HCT116 (cell line): ENCODE measurements at regions not wholly inside any gene's neighbourhood (a gene's known extent, or its start where the extent isn't known, plus 50 kb on each side); places are given as distances from the start of the nearest gene placed in this dataset.

Experiments used
- ATAC-seq: fragments of 200-7000 bp; cut with Tn5 transposase; 2 replicates; pipeline ENCODE4 v1.9.1; 2020; ENCODE audit warnings: mild to moderate bottlenecking, moderate library complexity
- BruUV-seq: library from RNA; stranded (reverse); fragments of 400-500 nt; replicated peaks from 2 replicates; lab custom pipeline; 2021; lab: Mats Ljungman, UMichigan
- CTCF ChIA-PET: fragments of 300-600 bp; sonication (Branson Sonifier 250); formaldehyde crosslinking; loops from one replicate; lab custom pipeline; 2021; ENCODE audit warnings: antibody characterized with exemption; lab: Charles Lee
- POLR2A ChIA-PET: fragments of 300-600, 350-600 bp; sonication (Branson Sonifier 250); formaldehyde crosslinking; loops from one replicate; lab custom pipeline; 2021; ENCODE audit warnings: antibody characterized with exemption; lab: Charles Lee
- RAD21 ChIA-PET, 2 experiments: fragments of 300-600 bp; sonication (Branson Sonifier 250); formaldehyde crosslinking; loops; one replicate each; lab custom pipeline; 2023; ENCODE audit warnings: low total read pairs in 2 of 2; ENCODE audit not compliant: uncharacterized antibody in 2 of 2, unreplicated experiment in 2 of 2, low non-redundant PET in 1 of 2; lab: Charles Lee
- DNase-seq: peaks from one replicate; pipeline ENCODE4 v3.0.0-alpha.2; 2010; ENCODE audit warnings: low read depth, low spot score
- H2AFZ ChIP-seq: fragments of 200-600 bp; shearing (Covaris generic), sonication (generic); 2 replicates; pipeline ENCODE4 v1.6.1; 2017; ENCODE audit warnings: low read depth, mixed run types, mixed read lengths, antibody characterized with exemption, low read length; ENCODE audit not compliant: poor library complexity, severe bottlenecking
- H3K27ac ChIP-seq: 2 replicates; pipeline ENCODE4 v1.5.1; 2012; ENCODE audit warnings: low read depth, low read length
- H3K27me3 ChIP-seq: fragments of 200-600 bp; sonication (generic); 2 replicates; pipeline ENCODE4 v1.6.1; 2016; ENCODE audit warnings: mixed run types, low read length, mixed read lengths; ENCODE audit not compliant: insufficient read depth
- H3K36me3 ChIP-seq, 2 experiments: fragments of 200-500 bp in 1 of 2; fragments of 200-600 bp in 1 of 2; sonication (Bioruptor generic) in 1 of 2; sonication (generic) in 1 of 2; 2 replicates each; pipeline versions ENCODE4 v1.5.1 to v1.6.1; 2014 to 2016; ENCODE audit warnings: low read length in 2 of 2, inconsistent platforms in 1 of 2, mixed read lengths in 1 of 2, mixed run types in 1 of 2; ENCODE audit not compliant: insufficient read depth in 2 of 2, control insufficient read depth in 1 of 2
- H3K4me1 ChIP-seq, 2 experiments: fragments of 200-600 bp in 1 of 2; sonication (generic) in 1 of 2; 2 replicates each; pipeline versions ENCODE4 v1.5.1 to v1.6.1; 2012 to 2017; ENCODE audit warnings: low read length in 2 of 2, inconsistent platforms in 1 of 2, mild to moderate bottlenecking in 1 of 2, mixed read lengths in 1 of 2, mixed run types in 1 of 2, moderate library complexity in 1 of 2; ENCODE audit not compliant: insufficient read depth in 2 of 2, control insufficient read depth in 1 of 2
- H3K4me2 ChIP-seq: fragments of 200-600 bp; sonication (generic); 2 replicates; pipeline ENCODE4 v1.6.1; 2017; ENCODE audit warnings: mixed run types, low read length, mixed read lengths
- H3K4me3 ChIP-seq, 2 experiments: fragments of 200-600 bp in 1 of 2; sonication (generic) in 1 of 2; replicated peaks in 1 of 2; 2 replicates each; pipeline ENCODE4 v1.5.1; 2011 to 2016; ENCODE audit warnings: low read length in 2 of 2, control low read depth in 1 of 2, low read depth in 1 of 2, mild to moderate bottlenecking in 1 of 2, mixed read lengths in 1 of 2, mixed run types in 1 of 2
- H3K79me2 ChIP-seq: fragments of 200-600 bp; sonication (generic); 2 replicates; pipeline ENCODE4 v1.6.1; 2017; ENCODE audit warnings: mild to moderate bottlenecking, mixed run types, low read length, moderate library complexity, mixed read lengths; ENCODE audit not compliant: insufficient read depth
- H3K9ac ChIP-seq: fragments of 200-600 bp; sonication (generic); 2 replicates; pipeline ENCODE4 v1.6.1; 2016; ENCODE audit warnings: low read length, mixed read lengths
- H3K9me2 ChIP-seq: fragments of 200-600 bp; sonication (generic), shearing (Covaris generic); 2 replicates; pipeline ENCODE4 v1.6.1; 2017; ENCODE audit warnings: mixed run types, mild to moderate bottlenecking, moderate library complexity; ENCODE audit not compliant: insufficient read depth
- H3K9me3 ChIP-seq, 2 experiments: fragments of 200-500 bp in 1 of 2; fragments of 200-600 bp in 1 of 2; sonication (Bioruptor generic) in 1 of 2; sonication (generic) in 1 of 2; 2 replicates each; pipeline ENCODE4 v1.6.1; 2014 to 2017; ENCODE audit warnings: low read length in 2 of 2, mixed read lengths in 2 of 2, inconsistent platforms in 1 of 2, low read depth in 1 of 2, mild to moderate bottlenecking in 1 of 2, mixed run types in 1 of 2, moderate library complexity in 1 of 2; ENCODE audit not compliant: control insufficient read depth in 1 of 2, insufficient read depth in 1 of 2
- H4K20me1 ChIP-seq: fragments of 200-600 bp; sonication (generic), shearing (Covaris generic); 2 replicates; pipeline ENCODE4 v1.6.1; 2017; ENCODE audit warnings: mixed run types, mild to moderate bottlenecking, moderate library complexity; ENCODE audit not compliant: insufficient read depth
- CBX3 ChIP-seq: IDR thresholded peaks from 2 replicates; pipeline ENCODE4 v1.6.1; 2012; ENCODE audit warnings: low read depth
- CEBPB ChIP-seq: IDR thresholded peaks from 2 replicates; pipeline ENCODE4 v1.6.1; 2012; ENCODE audit warnings: low read depth
- EGR1 ChIP-seq: IDR thresholded peaks from 2 replicates; pipeline ENCODE4 v1.6.1; 2012; ENCODE audit warnings: low read depth
- ELF1 ChIP-seq: IDR thresholded peaks from 2 replicates; pipeline ENCODE4 v1.6.1; 2012; ENCODE audit warnings: low read depth, borderline replicate concordance
- EZH2 ChIP-seq: fragments of 200-600 bp; sonication (generic); IDR thresholded peaks from 2 replicates; pipeline ENCODE4 v1.6.1; 2017; ENCODE audit warnings: antibody characterized with exemption, mixed run types
- FOSL1 ChIP-seq: IDR thresholded peaks from 2 replicates; pipeline ENCODE4 v1.6.1; 2012; ENCODE audit warnings: low read depth
- POLR2A ChIP-seq: IDR thresholded peaks from 2 replicates; pipeline ENCODE4 v1.7.0; 2011; ENCODE audit warnings: borderline replicate concordance; ENCODE audit not compliant: insufficient read depth, insufficient read length; ENCODE audit errors: extremely low read depth
- POLR2AphosphoS5 ChIP-seq: IDR thresholded peaks from 2 replicates; pipeline ENCODE4 v1.6.1; 2011; ENCODE audit warnings: mild to moderate bottlenecking, low read depth, low read length, moderate library complexity
- RAD21 ChIP-seq: IDR thresholded peaks from 2 replicates; pipeline ENCODE4 v1.6.1; 2012; ENCODE audit warnings: low read depth, mild to moderate bottlenecking
- SIN3A ChIP-seq: IDR thresholded peaks from 2 replicates; pipeline ENCODE4 v1.6.1; 2012; ENCODE audit warnings: low read depth
- SP1 ChIP-seq: IDR thresholded peaks from 2 replicates; pipeline ENCODE4 v1.6.1; 2012; ENCODE audit warnings: low read depth
- SRF ChIP-seq: IDR thresholded peaks from 2 replicates; pipeline ENCODE4 v1.6.1; 2012; ENCODE audit warnings: low read depth
- ZFX ChIP-seq: fragments of 450-650 bp; IDR thresholded peaks from 2 replicates; pipeline ENCODE4 v1.6.1; 2017
- ZNF274 ChIP-seq: fragments of 200-500 bp; sonication (Bioruptor generic); IDR thresholded peaks from 2 replicates; pipeline ENCODE4 v1.6.1; 2014; ENCODE audit warnings: mild to moderate bottlenecking, low read depth, low read length, inconsistent platforms
- intact Hi-C: fragments of 100-400 bp; cut with micrococcal nuclease; formaldehyde crosslinking; loops from 2 replicates; pipeline ENCODE4 v1.10.0; 2022
- TF ChIP-seq, protein P1 (sequence below): IDR thresholded peaks from 2 replicates; pipeline ENCODE4 v1.6.1; 2011; ENCODE audit warnings: mild to moderate bottlenecking, low read length, moderate library complexity; ENCODE audit not compliant: insufficient replicate concordance; ENCODE audit errors: extremely low read depth
- TF ChIP-seq, protein P2 (sequence below), 3 experiments: fragments of 200-600 bp in 1 of 3; sonication (generic) in 1 of 3; IDR thresholded peaks in 2 of 3; conservative IDR thresholded peaks in 1 of 3; 2 replicates each; pipeline ENCODE4 v1.5.1; 2012 to 2017; ENCODE audit warnings: low read depth in 2 of 3, low read length in 2 of 3, antibody characterized with exemption in 1 of 3, borderline replicate concordance in 1 of 3, control low read depth in 1 of 3, mild to moderate bottlenecking in 1 of 3, mixed read lengths in 1 of 3, mixed run types in 1 of 3, moderate library complexity in 1 of 3; ENCODE audit not compliant: insufficient read depth in 1 of 3
- TF ChIP-seq, protein P3 (sequence below): IDR thresholded peaks from 2 replicates; pipeline ENCODE4 v1.6.1; 2012
- TF ChIP-seq, protein P4 (sequence below): IDR thresholded peaks from 2 replicates; pipeline ENCODE4 v1.6.1; 2012; ENCODE audit warnings: low read depth

DNA sequence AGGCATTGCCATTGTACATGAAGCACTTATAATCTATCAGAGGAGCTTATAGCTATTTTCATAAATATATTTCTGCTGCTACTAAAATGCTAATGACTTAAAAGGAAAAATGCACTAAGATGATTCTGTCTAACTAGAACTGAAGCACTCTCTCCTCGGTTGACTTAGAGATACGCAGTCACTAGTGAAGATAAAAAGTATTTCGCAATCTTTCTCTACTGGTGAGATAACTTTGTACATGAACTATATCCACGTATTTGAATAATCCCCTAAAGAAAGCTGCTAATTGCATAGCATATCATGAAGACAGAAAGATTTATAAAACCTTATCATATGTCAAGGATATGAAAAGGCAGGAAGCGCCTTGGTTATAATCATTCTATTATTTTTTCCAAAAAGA lies 658.1 kb upstream of the PRMT6 start:
- ATAC-seq (no peak), DNase-seq (no peak)
- no peak overlapping the region for H3K27ac ChIP-seq
- peaks cover 15 to 19% of the 10 kb centered on the region in 2 experiments; a peak in 2 of 4 replicates for H3K9me3 ChIP-seq
- no peaks in the 10 kb centered on the region for H4K20me1 ChIP-seq
- no peaks in the 10 kb centered on the region for H3K27me3 ChIP-seq
- H3K79me2 ChIP-seq: no peaks in the 10 kb centered on the region
- H2AFZ ChIP-seq: no peak overlapping the region
- RAD21 ChIA-PET: no interaction called here
- H3K9me2 ChIP-seq: no peaks in the 10 kb centered on the region
- no peaks in the 10 kb centered on the region for H3K36me3 ChIP-seq
- TF ChIP-seq RAD21: no peak
- no peak for TF ChIP-seq CBX3
- TF ChIP-seq, protein P1, sequence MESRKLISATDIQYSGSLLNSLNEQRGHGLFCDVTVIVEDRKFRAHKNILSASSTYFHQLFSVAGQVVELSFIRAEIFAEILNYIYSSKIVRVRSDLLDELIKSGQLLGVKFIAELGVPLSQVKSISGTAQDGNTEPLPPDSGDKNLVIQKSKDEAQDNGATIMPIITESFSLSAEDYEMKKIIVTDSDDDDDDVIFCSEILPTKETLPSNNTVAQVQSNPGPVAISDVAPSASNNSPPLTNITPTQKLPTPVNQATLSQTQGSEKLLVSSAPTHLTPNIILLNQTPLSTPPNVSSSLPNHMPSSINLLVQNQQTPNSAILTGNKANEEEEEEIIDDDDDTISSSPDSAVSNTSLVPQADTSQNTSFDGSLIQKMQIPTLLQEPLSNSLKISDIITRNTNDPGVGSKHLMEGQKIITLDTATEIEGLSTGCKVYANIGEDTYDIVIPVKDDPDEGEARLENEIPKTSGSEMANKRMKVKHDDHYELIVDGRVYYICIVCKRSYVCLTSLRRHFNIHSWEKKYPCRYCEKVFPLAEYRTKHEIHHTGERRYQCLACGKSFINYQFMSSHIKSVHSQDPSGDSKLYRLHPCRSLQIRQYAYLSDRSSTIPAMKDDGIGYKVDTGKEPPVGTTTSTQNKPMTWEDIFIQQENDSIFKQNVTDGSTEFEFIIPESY: no peak
- no peak for TF ChIP-seq ZNF274
- no peak for TF ChIP-seq POLR2AphosphoS5
- TF ChIP-seq, protein P2, sequence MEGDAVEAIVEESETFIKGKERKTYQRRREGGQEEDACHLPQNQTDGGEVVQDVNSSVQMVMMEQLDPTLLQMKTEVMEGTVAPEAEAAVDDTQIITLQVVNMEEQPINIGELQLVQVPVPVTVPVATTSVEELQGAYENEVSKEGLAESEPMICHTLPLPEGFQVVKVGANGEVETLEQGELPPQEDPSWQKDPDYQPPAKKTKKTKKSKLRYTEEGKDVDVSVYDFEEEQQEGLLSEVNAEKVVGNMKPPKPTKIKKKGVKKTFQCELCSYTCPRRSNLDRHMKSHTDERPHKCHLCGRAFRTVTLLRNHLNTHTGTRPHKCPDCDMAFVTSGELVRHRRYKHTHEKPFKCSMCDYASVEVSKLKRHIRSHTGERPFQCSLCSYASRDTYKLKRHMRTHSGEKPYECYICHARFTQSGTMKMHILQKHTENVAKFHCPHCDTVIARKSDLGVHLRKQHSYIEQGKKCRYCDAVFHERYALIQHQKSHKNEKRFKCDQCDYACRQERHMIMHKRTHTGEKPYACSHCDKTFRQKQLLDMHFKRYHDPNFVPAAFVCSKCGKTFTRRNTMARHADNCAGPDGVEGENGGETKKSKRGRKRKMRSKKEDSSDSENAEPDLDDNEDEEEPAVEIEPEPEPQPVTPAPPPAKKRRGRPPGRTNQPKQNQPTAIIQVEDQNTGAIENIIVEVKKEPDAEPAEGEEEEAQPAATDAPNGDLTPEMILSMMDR (IDR thresholded peaks at IDR 0.05 in 2 of 3, conservative IDR thresholded peaks at IDR 0.05 in 1 of 3; ENCODE audit: borderline replicate concordance in 1 of 3, insufficient read depth in 1 of 3, low read depth in 2 of 3, low read length in 2 of 3): no peak
- no peak for TF ChIP-seq SIN3A
- TF ChIP-seq, protein P3, sequence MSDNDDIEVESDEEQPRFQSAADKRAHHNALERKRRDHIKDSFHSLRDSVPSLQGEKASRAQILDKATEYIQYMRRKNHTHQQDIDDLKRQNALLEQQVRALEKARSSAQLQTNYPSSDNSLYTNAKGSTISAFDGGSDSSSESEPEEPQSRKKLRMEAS: no peak
- no peak for TF ChIP-seq SRF
- TF ChIP-seq, protein P4, sequence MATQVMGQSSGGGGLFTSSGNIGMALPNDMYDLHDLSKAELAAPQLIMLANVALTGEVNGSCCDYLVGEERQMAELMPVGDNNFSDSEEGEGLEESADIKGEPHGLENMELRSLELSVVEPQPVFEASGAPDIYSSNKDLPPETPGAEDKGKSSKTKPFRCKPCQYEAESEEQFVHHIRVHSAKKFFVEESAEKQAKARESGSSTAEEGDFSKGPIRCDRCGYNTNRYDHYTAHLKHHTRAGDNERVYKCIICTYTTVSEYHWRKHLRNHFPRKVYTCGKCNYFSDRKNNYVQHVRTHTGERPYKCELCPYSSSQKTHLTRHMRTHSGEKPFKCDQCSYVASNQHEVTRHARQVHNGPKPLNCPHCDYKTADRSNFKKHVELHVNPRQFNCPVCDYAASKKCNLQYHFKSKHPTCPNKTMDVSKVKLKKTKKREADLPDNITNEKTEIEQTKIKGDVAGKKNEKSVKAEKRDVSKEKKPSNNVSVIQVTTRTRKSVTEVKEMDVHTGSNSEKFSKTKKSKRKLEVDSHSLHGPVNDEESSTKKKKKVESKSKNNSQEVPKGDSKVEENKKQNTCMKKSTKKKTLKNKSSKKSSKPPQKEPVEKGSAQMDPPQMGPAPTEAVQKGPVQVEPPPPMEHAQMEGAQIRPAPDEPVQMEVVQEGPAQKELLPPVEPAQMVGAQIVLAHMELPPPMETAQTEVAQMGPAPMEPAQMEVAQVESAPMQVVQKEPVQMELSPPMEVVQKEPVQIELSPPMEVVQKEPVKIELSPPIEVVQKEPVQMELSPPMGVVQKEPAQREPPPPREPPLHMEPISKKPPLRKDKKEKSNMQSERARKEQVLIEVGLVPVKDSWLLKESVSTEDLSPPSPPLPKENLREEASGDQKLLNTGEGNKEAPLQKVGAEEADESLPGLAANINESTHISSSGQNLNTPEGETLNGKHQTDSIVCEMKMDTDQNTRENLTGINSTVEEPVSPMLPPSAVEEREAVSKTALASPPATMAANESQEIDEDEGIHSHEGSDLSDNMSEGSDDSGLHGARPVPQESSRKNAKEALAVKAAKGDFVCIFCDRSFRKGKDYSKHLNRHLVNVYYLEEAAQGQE: no peak
- no peak for TF ChIP-seq CEBPB
- TF ChIP-seq FOSL1: no peak
- TF ChIP-seq ZFX: no peak
- no peak for TF ChIP-seq EZH2
- TF ChIP-seq ELF1: no peak
- TF ChIP-seq SP1: no peak
- no peak for TF ChIP-seq EGR1
- TF ChIP-seq POLR2A: no peak
- TF ChIP-seq, all 23 proteins: peak for 0
- H3K9ac ChIP-seq: no peak overlapping the region
- H3K4me3 ChIP-seq: no peak overlapping the region
- intact Hi-C loops: no loop called here
- H3K4me2 ChIP-seq: no peak overlapping the region
- no TSS peak for BruUV-seq
- ChIA-PET POLR2A (no interaction called here), CTCF (no interaction called here)
- H3K4me1 ChIP-seq: no peaks in the 10 kb centered on the region
